ENCODE measurements at regions not wholly inside any gene's neighbourhood (a gene's known extent, or its start where the extent isn't known, plus 50 kb on each side); places are given as distances from the start of the nearest gene placed in this dataset.
"Not testable (repeated sequence)": the region's sequence is repeated elsewhere in the genome, so short reads cannot be mapped to it uniquely, and the experiment has no call there.

- POLR2A ChIA-PET, result no interaction called here
- TF ChIP-seq, protein P1, sequence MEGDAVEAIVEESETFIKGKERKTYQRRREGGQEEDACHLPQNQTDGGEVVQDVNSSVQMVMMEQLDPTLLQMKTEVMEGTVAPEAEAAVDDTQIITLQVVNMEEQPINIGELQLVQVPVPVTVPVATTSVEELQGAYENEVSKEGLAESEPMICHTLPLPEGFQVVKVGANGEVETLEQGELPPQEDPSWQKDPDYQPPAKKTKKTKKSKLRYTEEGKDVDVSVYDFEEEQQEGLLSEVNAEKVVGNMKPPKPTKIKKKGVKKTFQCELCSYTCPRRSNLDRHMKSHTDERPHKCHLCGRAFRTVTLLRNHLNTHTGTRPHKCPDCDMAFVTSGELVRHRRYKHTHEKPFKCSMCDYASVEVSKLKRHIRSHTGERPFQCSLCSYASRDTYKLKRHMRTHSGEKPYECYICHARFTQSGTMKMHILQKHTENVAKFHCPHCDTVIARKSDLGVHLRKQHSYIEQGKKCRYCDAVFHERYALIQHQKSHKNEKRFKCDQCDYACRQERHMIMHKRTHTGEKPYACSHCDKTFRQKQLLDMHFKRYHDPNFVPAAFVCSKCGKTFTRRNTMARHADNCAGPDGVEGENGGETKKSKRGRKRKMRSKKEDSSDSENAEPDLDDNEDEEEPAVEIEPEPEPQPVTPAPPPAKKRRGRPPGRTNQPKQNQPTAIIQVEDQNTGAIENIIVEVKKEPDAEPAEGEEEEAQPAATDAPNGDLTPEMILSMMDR (IDR thresholded peaks at IDR 0.05; ENCODE audit: control extremely low read depth, extremely low read depth, low read depth, missing control alignments), result no peak
- no peak for DNase-seq (ENCODE audit: extremely low spot score)
- CTCF ChIA-PET, result no interaction called here
Measured at GRCh38 chr12:111238075-111238734, 130.7 kb downstream of the PHETA1 start.

DNA sequence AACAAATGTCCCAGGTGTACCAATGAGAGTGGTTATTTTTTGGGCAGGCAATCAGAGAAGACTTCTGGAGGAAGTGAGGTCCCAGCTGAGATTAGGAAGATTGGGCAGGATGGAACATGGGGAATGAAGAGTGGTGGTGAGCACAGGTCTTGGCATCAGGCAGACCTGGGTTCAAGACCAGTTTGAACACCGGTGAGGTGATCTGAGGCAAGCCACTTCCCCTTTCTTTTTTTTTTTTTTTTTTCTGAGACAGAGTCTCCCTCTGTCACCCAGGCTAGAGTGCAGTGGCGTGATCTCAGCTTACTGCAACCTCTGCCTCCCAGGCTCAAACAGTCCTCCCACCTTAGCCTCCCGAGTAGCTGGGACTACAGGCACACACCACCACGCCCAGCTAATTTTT is 134.4 kb downstream of the PHETA1 start:
- DNase-seq (ENCODE audit: extremely low spot score); CTCF ChIA-PET; POLR2A ChIA-PET: not testable (repeated sequence)

GRCh38 chr12:111233786-111234185 is 135.1 kb downstream of the PHETA1 start:
- TF ChIP-seq, protein P1 (IDR thresholded peaks at IDR 0.05; ENCODE audit: control extremely low read depth, extremely low read depth, low read depth, missing control alignments), result no peak
- DNase-seq (ENCODE audit: extremely low spot score), result no peak
- POLR2A ChIA-PET, result no interaction called here
- CTCF ChIA-PET, result no interaction called here

- ChIA-PET POLR2A (no interaction called here), CTCF (no interaction called here)
- TF ChIP-seq, protein P1 (IDR thresholded peaks at IDR 0.05; ENCODE audit: control extremely low read depth, extremely low read depth, low read depth, missing control alignments), result no peak
- no peak for DNase-seq (ENCODE audit: extremely low spot score)
Measured at GRCh38 chr12:111230649-111231048, 138.2 kb downstream of the PHETA1 start.

GRCh38 chr12:111228916-111229666 is 139.8 kb downstream of the PHETA1 start:
- DNase-seq (ENCODE audit: extremely low spot score), result no peak
- POLR2A ChIA-PET, result no interaction called here
- CTCF ChIA-PET, result no interaction called here
- TF ChIP-seq, protein P1 (IDR thresholded peaks at IDR 0.05; ENCODE audit: control extremely low read depth, extremely low read depth, low read depth, missing control alignments), result no peak

DNA sequence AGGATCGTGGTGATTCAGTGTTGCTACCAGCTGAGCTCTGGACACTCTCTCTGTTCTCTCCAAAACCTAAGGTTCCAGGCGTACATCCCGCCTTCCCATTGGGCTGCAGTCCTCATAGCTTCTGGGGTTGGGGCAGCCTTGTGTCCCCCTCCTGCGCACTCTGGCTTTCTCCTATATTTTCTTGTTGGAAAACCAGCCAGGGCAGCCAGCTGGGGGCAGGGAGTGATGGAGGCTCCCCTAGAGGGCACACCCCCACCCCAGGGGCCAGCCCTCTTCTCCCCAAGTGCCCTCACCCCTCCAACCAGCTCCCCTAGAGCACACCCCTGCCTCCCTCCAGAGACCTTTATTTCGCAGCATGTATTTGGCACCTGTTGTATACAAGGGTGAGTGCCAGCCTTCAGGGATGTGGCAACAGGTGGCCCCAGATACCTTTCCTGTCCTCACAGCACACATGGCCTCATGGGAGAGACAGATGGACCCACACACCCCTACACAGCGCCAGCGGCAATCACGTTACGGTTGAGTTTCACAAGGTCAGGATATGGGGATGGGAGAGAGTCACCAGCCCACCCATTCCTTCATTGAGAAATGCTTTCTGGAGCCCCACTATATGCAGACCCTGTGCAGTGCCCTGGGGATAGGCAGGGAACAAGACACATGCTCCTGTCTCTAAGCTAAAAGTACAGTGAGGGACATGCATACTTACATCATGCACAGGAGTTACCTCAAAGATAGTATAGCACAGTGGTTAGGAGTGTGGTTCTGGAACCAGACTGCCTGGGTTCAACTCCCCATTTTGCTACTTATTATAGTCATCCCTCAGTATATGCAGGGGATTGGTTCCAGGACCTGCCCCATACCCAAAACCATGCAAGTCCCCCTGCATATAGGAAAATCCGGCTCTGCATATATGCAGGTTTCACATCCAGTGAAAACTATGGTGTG is 141.1 kb downstream of the PHETA1 start:
- ChIA-PET CTCF (interaction anchor here (0.8 kb wide), 1 partner anchor 12 kb away, joined by 4 read pairs; no protein-coding TSS in a partner anchor), POLR2A (no interaction called here)
- TF ChIP-seq, protein P1 (IDR thresholded peaks at IDR 0.05; ENCODE audit: control extremely low read depth, extremely low read depth, low read depth, missing control alignments), result no peak
- no peak for DNase-seq (ENCODE audit: extremely low spot score)

Data from GM10248 (cell line).